GM18868 (cell line): ENCODE measurements at regions not wholly inside any gene's neighbourhood (a gene's known extent, or its start where the extent isn't known, plus 50 kb on each side); places are given as distances from the start of the nearest gene placed in this dataset.
"Not testable (repeated sequence)": the region's sequence is repeated elsewhere in the genome, so short reads cannot be mapped to it uniquely, and the experiment has no call there.

Experiments used
- ATAC-seq: cut with Tn5 transposase; IDR thresholded peaks from one replicate; pipeline ENCODE4 v1.9.1; 2021; ENCODE audit warnings: mild to moderate bottlenecking, moderate library complexity; ENCODE audit not compliant: unreplicated experiment

- no peak for ATAC-seq
Measured at GRCh38 chr1:213523781-213524398, 463.9 kb upstream of the PROX1 start.

GRCh38 chr1:213526306-213526705, 461.5 kb upstream of the PROX1 start:
- ATAC-seq = no peak

GRCh38 chr1:213530611-213531320, 457.0 kb upstream of the PROX1 start:
- no peak for ATAC-seq

- no peak for ATAC-seq
Measured at GRCh38 chr1:213531369-213532310, 456.1 kb upstream of the PROX1 start.

- ATAC-seq = peak; percentile 77
Measured at GRCh38 chr1:213533125-213533524, 454.6 kb upstream of the PROX1 start.

- ATAC-seq = no peak
Measured at GRCh38 chr1:213535679-213536078, 452.1 kb upstream of the PROX1 start.

- ATAC-seq = no peak
Measured at GRCh38 chr1:213538251-213538650, 449.5 kb upstream of the PROX1 start.

GRCh38 chr1:213539464-213539863, 448.3 kb upstream of the PROX1 start:
- ATAC-seq = no peak

- no peak for ATAC-seq
Measured at GRCh38 chr1:213541641-213542040, 446.1 kb upstream of the PROX1 start.

- not testable (repeated sequence) for ATAC-seq
Measured at GRCh38 chr1:213545181-213545580, 442.6 kb upstream of the PROX1 start.

GRCh38 chr1:213549982-213550381, 437.8 kb upstream of the PROX1 start:
- ATAC-seq = no peak

- ATAC-seq = no peak
Measured at GRCh38 chr1:213550804-213551203, 437.0 kb upstream of the PROX1 start.

GRCh38 chr1:213552045-213552444, 435.7 kb upstream of the PROX1 start:
- no peak for ATAC-seq

- no peak for ATAC-seq
Measured at GRCh38 chr1:213560226-213560625, 427.5 kb upstream of the PROX1 start.

- no peak for ATAC-seq
Measured at GRCh38 chr1:213561870-213562269, 425.9 kb upstream of the PROX1 start.

GRCh38 chr1:213564215-213564659, 423.5 kb upstream of the PROX1 start:
- no peak for ATAC-seq

- no peak for ATAC-seq
Measured at GRCh38 chr1:213568929-213569815, 418.6 kb upstream of the PROX1 start.

GRCh38 chr1:213569816-213570150, 418.0 kb upstream of the PROX1 start:
- no peak for ATAC-seq

GRCh38 chr1:213570487-213570886, 417.3 kb upstream of the PROX1 start:
- ATAC-seq = no peak

GRCh38 chr1:213571419-213571818, 416.4 kb upstream of the PROX1 start:
- ATAC-seq = no peak

GRCh38 chr1:213571843-213572242, 415.9 kb upstream of the PROX1 start:
- no peak for ATAC-seq
